Kidney (tissue), 13 donors: ENCODE measurements at regions not wholly inside any gene's neighbourhood (a gene's known extent, or its start where the extent isn't known, plus 50 kb on each side); places are given as distances from the start of the nearest gene placed in this dataset.

Experiments
- DNase-seq, 5 donors: peaks; one replicate each; pipeline ENCODE4 v3.0.0-alpha.2; 2013 to 2020
- FAIRE-seq: peaks from 2 replicates; lab custom pipeline; 2012; peaks lifted over from hg19 to GRCh38; lab: Jason Lieb, UNC
- H3K27ac ChIP-seq, 2 donors: one replicate each; pipeline ENCODE4 v1.7.0; 2013; ENCODE audit warnings: low read depth in 2 of 2, low read length in 2 of 2, inconsistent platforms in 1 of 2
- H3K27me3 ChIP-seq: one replicate; pipeline ENCODE4 v1.7.1; 2013; ENCODE audit warnings: low read length, inconsistent platforms; ENCODE audit not compliant: control insufficient read depth, insufficient read depth
- H3K36me3 ChIP-seq, 3 donors: one replicate each; pipeline versions ENCODE4 v1.7.0 to v1.7.1; 2013; ENCODE audit warnings: low read length in 3 of 3, control low read depth in 1 of 3, inconsistent platforms in 1 of 3; ENCODE audit not compliant: insufficient read depth in 3 of 3, control insufficient read depth in 2 of 3
- H3K4me1 ChIP-seq, 3 donors: one replicate each; pipeline versions ENCODE4 v1.7.0 to v1.7.1; 2013; ENCODE audit warnings: low read length in 3 of 3, inconsistent platforms in 1 of 3, low read depth in 1 of 3; ENCODE audit not compliant: control insufficient read depth in 2 of 3, insufficient read depth in 2 of 3
- H3K4me3 ChIP-seq, 3 donors: one replicate each; pipeline versions ENCODE4 v1.7.0 to v1.8.1; 2013; ENCODE audit warnings: low read length in 3 of 3, control low read depth in 1 of 3, inconsistent platforms in 1 of 3
- H3K9ac ChIP-seq, 3 donors: one replicate each; pipeline versions ENCODE4 v1.7.0 to v1.7.1; 2013; ENCODE audit warnings: low read length in 3 of 3, control low read depth in 1 of 3, inconsistent platforms in 1 of 3
- H3K9me3 ChIP-seq, 3 donors: one replicate each; pipeline versions ENCODE4 v1.7.0 to v1.7.1; 2013; ENCODE audit warnings: low read length in 3 of 3, control low read depth in 1 of 3, inconsistent platforms in 1 of 3; ENCODE audit not compliant: control insufficient read depth in 2 of 3, insufficient read depth in 1 of 3
- intact Hi-C: fragments of 100-400 bp; cut with DNase I; formaldehyde crosslinking; loops from one replicate; pipeline ENCODE4 v1.11.1; 2022
- TF ChIP-seq, protein P1 (sequence below): IDR thresholded peaks from 3 replicates; pipeline ENCODE4 v1.5.1; 2012; ENCODE audit warnings: mild to moderate bottlenecking, moderate library complexity, borderline replicate concordance; ENCODE audit not compliant: insufficient read depth; ENCODE audit errors: extremely low read depth
- donor health status: control.
- donor health status: control.
- donor health status: control.
- donor health status: control.
- donor health status: control.
- donor health status: DM: yes; HTN: yes; CAD: no.
- donor health status: Normal renal cell carcinoma (clear cell type).

- no peak overlapping the region for H3K4me3 ChIP-seq
- no peak overlapping the region for H3K27ac ChIP-seq
- no peaks in the 10 kb centered on the region for H3K9me3 ChIP-seq
- peaks cover 0 to 4% (median 0%) of the 10 kb centered on the region in 3 donors for H3K4me1 ChIP-seq
- intact Hi-C loops, result loop anchor here (5.0 kb wide), 1 partner anchor 124 kb away; no protein-coding TSS in a partner anchor
- H3K27me3 ChIP-seq, result no peaks in the 10 kb centered on the region
- no peak overlapping the region for H3K9ac ChIP-seq
- DNase-seq (peak; percentile 70 to 94 (median 89)), FAIRE-seq (peak; percentile 69)
- TF ChIP-seq, protein P1, sequence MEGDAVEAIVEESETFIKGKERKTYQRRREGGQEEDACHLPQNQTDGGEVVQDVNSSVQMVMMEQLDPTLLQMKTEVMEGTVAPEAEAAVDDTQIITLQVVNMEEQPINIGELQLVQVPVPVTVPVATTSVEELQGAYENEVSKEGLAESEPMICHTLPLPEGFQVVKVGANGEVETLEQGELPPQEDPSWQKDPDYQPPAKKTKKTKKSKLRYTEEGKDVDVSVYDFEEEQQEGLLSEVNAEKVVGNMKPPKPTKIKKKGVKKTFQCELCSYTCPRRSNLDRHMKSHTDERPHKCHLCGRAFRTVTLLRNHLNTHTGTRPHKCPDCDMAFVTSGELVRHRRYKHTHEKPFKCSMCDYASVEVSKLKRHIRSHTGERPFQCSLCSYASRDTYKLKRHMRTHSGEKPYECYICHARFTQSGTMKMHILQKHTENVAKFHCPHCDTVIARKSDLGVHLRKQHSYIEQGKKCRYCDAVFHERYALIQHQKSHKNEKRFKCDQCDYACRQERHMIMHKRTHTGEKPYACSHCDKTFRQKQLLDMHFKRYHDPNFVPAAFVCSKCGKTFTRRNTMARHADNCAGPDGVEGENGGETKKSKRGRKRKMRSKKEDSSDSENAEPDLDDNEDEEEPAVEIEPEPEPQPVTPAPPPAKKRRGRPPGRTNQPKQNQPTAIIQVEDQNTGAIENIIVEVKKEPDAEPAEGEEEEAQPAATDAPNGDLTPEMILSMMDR, result peak; percentile 95
- H3K36me3 ChIP-seq, result no peaks in the 10 kb centered on the region
Measured at GRCh38 chr11:32176223-32176934, 85.5 kb downstream of the RCN1 start.

DNA sequence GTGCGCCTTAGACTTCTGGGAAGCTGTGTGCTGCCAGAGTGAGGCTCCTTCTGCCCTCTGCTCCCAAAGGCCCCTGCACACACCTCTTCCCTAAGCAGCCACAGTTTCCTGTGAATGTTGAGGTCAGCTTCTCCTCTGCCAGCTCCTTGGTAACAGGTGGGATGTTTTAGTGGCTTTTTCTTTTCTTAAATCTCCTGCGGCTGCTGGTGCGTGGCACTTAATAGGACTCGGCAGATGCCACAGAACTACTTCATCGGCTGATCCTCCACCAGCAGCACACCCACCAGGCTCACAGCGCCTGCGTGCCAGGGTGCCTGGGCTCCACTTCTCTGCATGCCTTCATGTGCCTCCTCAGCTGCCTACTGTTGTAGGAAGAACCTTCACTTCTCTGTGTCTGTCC lies 87.8 kb downstream of the RCN1 start:
- no peaks in the 10 kb centered on the region for H3K9me3 ChIP-seq
- TF ChIP-seq, protein P1, result no peak
- DNase-seq (no peak), FAIRE-seq (no peak)
- no peaks in the 10 kb centered on the region for H3K36me3 ChIP-seq
- no peak overlapping the region for H3K4me3 ChIP-seq
- intact Hi-C loops, result loop anchor here (5.0 kb wide), 1 partner anchor 126 kb away; no protein-coding TSS in a partner anchor
- no peaks in the 10 kb centered on the region for H3K4me1 ChIP-seq
- H3K27ac ChIP-seq, result no peak overlapping the region
- H3K9ac ChIP-seq, result no peak overlapping the region
- no peaks in the 10 kb centered on the region for H3K27me3 ChIP-seq

DNA sequence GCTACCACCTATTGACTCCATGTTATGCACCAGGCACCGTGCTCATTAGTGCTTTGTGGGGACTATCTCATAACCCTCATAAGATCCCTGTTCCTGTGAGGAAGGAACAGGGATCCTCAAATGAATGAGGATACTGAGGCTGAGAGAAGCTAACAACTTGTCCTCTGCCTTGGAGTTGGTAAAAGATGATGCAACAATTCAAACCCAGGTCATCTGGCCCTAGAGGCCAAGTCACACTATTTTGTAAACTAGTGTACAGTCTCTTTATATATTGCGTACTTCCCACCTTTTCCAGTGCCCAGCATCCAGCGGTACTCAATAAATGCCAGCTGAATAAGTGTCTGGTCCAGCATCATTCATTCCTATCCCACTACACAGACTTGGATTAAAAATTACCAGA lies 92.6 kb downstream of the RCN1 start:
- no peak for DNase-seq
- H3K4me1 ChIP-seq, result no peaks in the 10 kb centered on the region
- no peak overlapping the region for H3K27ac ChIP-seq
- no peak overlapping the region for H3K9ac ChIP-seq
- H3K9me3 ChIP-seq, result no peaks in the 10 kb centered on the region
- TF ChIP-seq, protein P1, result no peak
- H3K36me3 ChIP-seq, result no peaks in the 10 kb centered on the region
- H3K27me3 ChIP-seq, result no peaks in the 10 kb centered on the region
- H3K4me3 ChIP-seq, result no peak overlapping the region
- intact Hi-C loops, result no loop called here
- FAIRE-seq, result no peak
